ENCODE measurements at regions not wholly inside any gene's neighbourhood (a gene's known extent, or its start where the extent isn't known, plus 50 kb on each side); places are given as distances from the start of the nearest gene placed in this dataset.

- Mint-ChIP-seq H3K9me3 (peaks cover 4% of the 10 kb centered on the region), H3K27me3 (peaks cover 19% of the 10 kb centered on the region), H3K4me3 (no peak overlapping the region), H3K36me3 (ENCODE audit: low read depth) (no peaks in the 10 kb centered on the region), H3K4me1 (no peaks in the 10 kb centered on the region), H3K27ac (no peak overlapping the region)
- ATAC-seq (replicated peaks) = no peak
These were observed 215.2 kb downstream of the RPS24 start for GRCh38 chr10:78248651-78249464.

- Mint-ChIP-seq H3K36me3 (ENCODE audit: low read depth) (no peaks in the 10 kb centered on the region), H3K4me3 (no peak overlapping the region), H3K4me1 (no peaks in the 10 kb centered on the region), H3K27me3 (peaks cover 16% of the 10 kb centered on the region), H3K9me3 (no peaks in the 10 kb centered on the region), H3K27ac (no peak overlapping the region)
- ATAC-seq (replicated peaks) = no peak
These were observed 216.0 kb downstream of the RPS24 start for GRCh38 chr10:78249690-78250089.

GRCh38 chr10:78250313-78251015 is 216.8 kb downstream of the RPS24 start:
- no peak for ATAC-seq (replicated peaks)
- no peaks in the 10 kb centered on the region for H3K4me1 Mint-ChIP-seq
- no peaks in the 10 kb centered on the region for H3K9me3 Mint-ChIP-seq
- H3K27ac Mint-ChIP-seq = no peak overlapping the region
- H3K36me3 Mint-ChIP-seq (ENCODE audit: low read depth) = no peaks in the 10 kb centered on the region
- peaks cover 9% of the 10 kb centered on the region for H3K27me3 Mint-ChIP-seq
- no peak overlapping the region for H3K4me3 Mint-ChIP-seq

GRCh38 chr10:78251016-78251385 is 217.3 kb downstream of the RPS24 start:
- Mint-ChIP-seq H3K27ac (no peak overlapping the region), H3K4me1 (no peaks in the 10 kb centered on the region), H3K36me3 (ENCODE audit: low read depth) (no peaks in the 10 kb centered on the region), H3K27me3 (peaks cover 7% of the 10 kb centered on the region), H3K4me3 (no peak overlapping the region), H3K9me3 (no peaks in the 10 kb centered on the region)
- ATAC-seq (replicated peaks) = no peak

GRCh38 chr10:78252286-78252685 is 218.6 kb downstream of the RPS24 start:
- Mint-ChIP-seq H3K36me3 (ENCODE audit: low read depth) (no peaks in the 10 kb centered on the region), H3K27me3 (peaks cover 7% of the 10 kb centered on the region), H3K4me3 (no peak overlapping the region), H3K4me1 (no peaks in the 10 kb centered on the region), H3K9me3 (no peaks in the 10 kb centered on the region), H3K27ac (no peak overlapping the region)
- ATAC-seq (replicated peaks) = no peak

- no peak for ATAC-seq (replicated peaks)
- Mint-ChIP-seq H3K9me3 (no peaks in the 10 kb centered on the region), H3K27ac (no peak overlapping the region), H3K36me3 (ENCODE audit: low read depth) (no peaks in the 10 kb centered on the region), H3K4me1 (no peaks in the 10 kb centered on the region), H3K4me3 (no peak overlapping the region), H3K27me3 (peaks cover 3% of the 10 kb centered on the region)
These were observed 219.6 kb downstream of the RPS24 start for GRCh38 chr10:78253063-78253853.

- H3K4me3 Mint-ChIP-seq = no peak overlapping the region
- H3K36me3 Mint-ChIP-seq (ENCODE audit: low read depth) = no peaks in the 10 kb centered on the region
- no peak for ATAC-seq (replicated peaks)
- no peak overlapping the region for H3K27ac Mint-ChIP-seq
- no peaks in the 10 kb centered on the region for H3K9me3 Mint-ChIP-seq
- H3K27me3 Mint-ChIP-seq = peaks cover 1% of the 10 kb centered on the region
- H3K4me1 Mint-ChIP-seq = no peaks in the 10 kb centered on the region
These were observed 220.3 kb downstream of the RPS24 start for GRCh38 chr10:78254013-78254412.

- Mint-ChIP-seq H3K27me3 (no peaks in the 10 kb centered on the region), H3K4me1 (no peaks in the 10 kb centered on the region), H3K9me3 (no peaks in the 10 kb centered on the region), H3K36me3 (ENCODE audit: low read depth) (no peaks in the 10 kb centered on the region), H3K4me3 (no peak overlapping the region), H3K27ac (no peak overlapping the region)
- ATAC-seq (replicated peaks) = no peak
These were observed 221.6 kb downstream of the RPS24 start for GRCh38 chr10:78255214-78255613.

- H3K27ac Mint-ChIP-seq = no peak overlapping the region
- H3K4me1 Mint-ChIP-seq = no peaks in the 10 kb centered on the region
- no peak for ATAC-seq (replicated peaks)
These were observed 222.4 kb downstream of the RPS24 start for GRCh38 chr10:78255796-78256638.

GRCh38 chr10:78258323-78259030 is 224.8 kb downstream of the RPS24 start:
- no peak overlapping the region for H3K27ac Mint-ChIP-seq
- no peaks in the 10 kb centered on the region for H3K9me3 Mint-ChIP-seq
- ATAC-seq (replicated peaks) = no peak
- no peaks in the 10 kb centered on the region for H3K36me3 Mint-ChIP-seq (ENCODE audit: low read depth)
- no peaks in the 10 kb centered on the region for H3K4me1 Mint-ChIP-seq
- peaks cover 3% of the 10 kb centered on the region for H3K27me3 Mint-ChIP-seq
- no peak overlapping the region for H3K4me3 Mint-ChIP-seq

More at GRCh38 chr10:78255796-78256638, 222.4 kb downstream of the RPS24 start:
- H3K4me3 Mint-ChIP-seq = no peak overlapping the region
- no peaks in the 10 kb centered on the region for H3K27me3 Mint-ChIP-seq
- no peaks in the 10 kb centered on the region for H3K9me3 Mint-ChIP-seq
- H3K36me3 Mint-ChIP-seq (ENCODE audit: low read depth) = no peaks in the 10 kb centered on the region

- H3K4me3 Mint-ChIP-seq = no peak overlapping the region
- ATAC-seq (replicated peaks) = no peak
- peaks cover 3% of the 10 kb centered on the region for H3K27me3 Mint-ChIP-seq
- no peaks in the 10 kb centered on the region for H3K9me3 Mint-ChIP-seq
- H3K27ac Mint-ChIP-seq = no peak overlapping the region
- H3K36me3 Mint-ChIP-seq (ENCODE audit: low read depth) = no peaks in the 10 kb centered on the region
- no peaks in the 10 kb centered on the region for H3K4me1 Mint-ChIP-seq
These were observed 225.7 kb downstream of the RPS24 start for GRCh38 chr10:78259391-78259790.

GRCh38 chr10:78260141-78260540 is 226.5 kb downstream of the RPS24 start:
- Mint-ChIP-seq H3K27me3 (peaks cover 3% of the 10 kb centered on the region), H3K9me3 (no peaks in the 10 kb centered on the region), H3K36me3 (ENCODE audit: low read depth) (no peaks in the 10 kb centered on the region), H3K27ac (no peak overlapping the region), H3K4me3 (no peak overlapping the region), H3K4me1 (no peaks in the 10 kb centered on the region)
- ATAC-seq (replicated peaks) = no peak

GRCh38 chr10:78260680-78261079 is 227.0 kb downstream of the RPS24 start:
- H3K27ac Mint-ChIP-seq = no peak overlapping the region
- no peak overlapping the region for H3K4me3 Mint-ChIP-seq
- H3K36me3 Mint-ChIP-seq (ENCODE audit: low read depth) = no peaks in the 10 kb centered on the region
- no peaks in the 10 kb centered on the region for H3K9me3 Mint-ChIP-seq
- no peak for ATAC-seq (replicated peaks)
- no peaks in the 10 kb centered on the region for H3K4me1 Mint-ChIP-seq
- H3K27me3 Mint-ChIP-seq = peaks cover 3% of the 10 kb centered on the region

Measured in activated T-helper 17 cell treated with anti-CD3 and anti-CD28 coated beads, Interleukin-2, amount 50 U/mL, for 72 hours (primary cell).